SU-DHL-6 (cell line): ENCODE measurements at regions not wholly inside any gene's neighbourhood (a gene's known extent, or its start where the extent isn't known, plus 50 kb on each side); places are given as distances from the start of the nearest gene placed in this dataset.

Experiments
- H2AFZ ChIP-seq: fragments of 200-600 bp; sonication (generic); 2 replicates; pipeline ENCODE4 v1.6.1; 2014; ENCODE audit warnings: low read depth, mild to moderate bottlenecking, moderate library complexity, mixed read lengths, antibody characterized with exemption, low read length; ENCODE audit not compliant: severe bottlenecking
- H3F3A ChIP-seq: fragments of 200-600 bp; shearing (Covaris generic); 2 replicates; pipeline ENCODE4 v1.6.0; 2016; ENCODE audit warnings: antibody characterized with exemption, mild to moderate bottlenecking; ENCODE audit not compliant: insufficient read depth
- H3K27ac ChIP-seq: fragments of 200-600 bp; sonication (generic); 2 replicates; pipeline ENCODE4 v1.5.1; 2016; ENCODE audit warnings: low read depth, mild to moderate bottlenecking, low read length, moderate library complexity, mixed read lengths
- H3K27me3 ChIP-seq: fragments of 200-600 bp; sonication (generic), shearing (Covaris generic); 2 replicates; pipeline ENCODE4 v1.6.0; 2014; ENCODE audit warnings: mild to moderate bottlenecking, low read length
- H3K36me3 ChIP-seq: fragments of 200-600 bp; sonication (generic); 2 replicates; pipeline ENCODE4 v1.6.1; 2014; ENCODE audit warnings: mild to moderate bottlenecking, low read length, mixed read lengths
- H3K4me2 ChIP-seq: fragments of 300-600, 200-600 bp; shearing (Covaris generic), sonication (generic); 2 replicates; pipeline ENCODE4 v1.6.0; 2014; ENCODE audit warnings: low read length, low read depth, mild to moderate bottlenecking; ENCODE audit not compliant: poor library complexity, severe bottlenecking
- H3K4me3 ChIP-seq: fragments of 200-600 bp; sonication (generic); 2 replicates; pipeline ENCODE4 v1.5.1; 2014; ENCODE audit warnings: antibody characterized with exemption, low read length, mild to moderate bottlenecking, mixed read lengths; ENCODE audit not compliant: insufficient read depth, poor library complexity, severe bottlenecking
- H3K79me2 ChIP-seq: fragments of 200-600 bp; sonication (generic); 2 replicates; pipeline ENCODE4 v1.6.1; 2014; ENCODE audit warnings: mild to moderate bottlenecking, low read length, moderate library complexity; ENCODE audit not compliant: insufficient read depth
- H3K9ac ChIP-seq: fragments of 200-600 bp; sonication (generic); 2 replicates; pipeline ENCODE4 v1.7.0; 2014; ENCODE audit warnings: mild to moderate bottlenecking, low read length
- H3K9me2 ChIP-seq: fragments of 200-600 bp; sonication (generic); replicated peaks from 2 replicates; pipeline ENCODE4 v1.6.1; 2014; ENCODE audit warnings: low read length; ENCODE audit not compliant: insufficient read depth
- H3K9me3 ChIP-seq: fragments of 200-600 bp; sonication (generic); 2 replicates; pipeline ENCODE4 v1.6.1; 2014; ENCODE audit warnings: low read length, mixed read lengths; ENCODE audit not compliant: insufficient read depth
- H4K20me1 ChIP-seq: fragments of 200-600 bp; sonication (generic); 2 replicates; pipeline ENCODE4 v1.6.1; 2014; ENCODE audit warnings: low read depth, mild to moderate bottlenecking, antibody characterized with exemption, low read length, moderate library complexity, mixed read lengths
- CTCF ChIP-seq: fragments of 200-600 bp; sonication (generic); IDR thresholded peaks from one replicate; pipeline ENCODE4 v1.5.1; 2017; ENCODE audit warnings: antibody characterized with exemption, mild to moderate bottlenecking, low read length, moderate library complexity; ENCODE audit not compliant: insufficient read depth, poor library complexity, severe bottlenecking
- EZH2phosphoT487 ChIP-seq: fragments of 200-600 bp; sonication (generic), shearing (Covaris generic); conservative IDR thresholded peaks from 2 replicates; pipeline ENCODE4 v1.6.1; 2018; ENCODE audit warnings: mild to moderate bottlenecking, antibody characterized with exemption, low read length, moderate library complexity, mixed read lengths

DNA sequence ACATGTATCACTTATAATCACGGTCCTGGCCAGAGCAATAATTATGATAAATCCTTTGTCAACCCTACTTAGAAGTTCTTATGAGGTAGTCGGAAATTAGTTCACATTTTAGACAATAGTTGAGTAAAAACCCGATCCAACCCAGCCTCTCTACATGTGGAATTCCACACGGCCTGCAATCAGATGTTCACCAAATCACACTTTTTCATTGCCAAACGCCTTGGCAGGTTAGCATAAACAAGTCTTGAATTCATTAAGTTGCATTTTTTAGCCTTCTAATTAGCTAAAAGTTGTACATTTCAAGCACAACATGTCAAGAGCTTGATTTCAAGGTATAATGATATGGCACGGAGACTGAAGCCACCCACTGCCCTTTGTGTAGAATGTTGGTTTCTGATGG is 65.3 kb downstream of the FOXL1 start:
- no peaks in the 10 kb centered on the region for H3K9me2 ChIP-seq
- no peak overlapping the region for H3K4me3 ChIP-seq
- no peak overlapping the region for H3K27ac ChIP-seq
- TF ChIP-seq EZH2phosphoT487 = no peak
- TF ChIP-seq CTCF = no peak
- H3K9ac ChIP-seq = no peak overlapping the region
- no peaks in the 10 kb centered on the region for H3F3A ChIP-seq
- H3K27me3 ChIP-seq = no peaks in the 10 kb centered on the region
- H3K36me3 ChIP-seq = no peaks in the 10 kb centered on the region
- H4K20me1 ChIP-seq = no peaks in the 10 kb centered on the region
- H3K79me2 ChIP-seq = no peaks in the 10 kb centered on the region
- H3K9me3 ChIP-seq = peaks cover 10% of the 10 kb centered on the region; the same call in 1 of the 2 replicates
- H3K4me2 ChIP-seq = no peak overlapping the region
- no peak overlapping the region for H2AFZ ChIP-seq

- Histone ChIP-seq H3K27me3 (no peaks in the 10 kb centered on the region), H3K4me2 (no peak overlapping the region)
Observed at GRCh38 chr16:86647561-86647960, 69.2 kb downstream of the FOXL1 start.

DNA sequence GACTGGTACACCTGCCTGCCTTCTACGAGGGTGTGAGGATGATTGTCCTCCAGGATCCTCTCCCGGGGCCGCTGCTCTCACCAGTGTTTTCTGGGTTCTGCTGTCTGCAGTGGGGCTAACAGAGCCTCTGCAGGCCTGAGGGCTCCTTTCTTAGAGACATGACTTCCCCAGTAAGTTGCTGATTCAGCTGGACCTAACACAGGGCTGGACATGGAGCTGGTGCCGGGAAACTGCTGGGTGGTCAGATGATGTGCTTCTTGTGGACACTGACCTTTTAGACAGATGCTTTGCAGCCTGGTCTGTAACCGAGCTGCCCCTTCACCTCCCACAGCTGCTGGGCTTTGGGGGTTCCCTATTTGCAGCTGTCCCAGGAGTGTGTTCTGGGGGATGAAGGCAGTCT is 71.5 kb downstream of the FOXL1 start:
- no peaks in the 10 kb centered on the region for H3K9me2 ChIP-seq
- H4K20me1 ChIP-seq = no peaks in the 10 kb centered on the region
- no peaks in the 10 kb centered on the region for H3K27me3 ChIP-seq
- no peaks in the 10 kb centered on the region for H3F3A ChIP-seq
- H3K4me2 ChIP-seq = no peak overlapping the region
- no peak overlapping the region for H3K4me3 ChIP-seq
- TF ChIP-seq CTCF (no peak), EZH2phosphoT487 (no peak)
- H3K36me3 ChIP-seq = no peaks in the 10 kb centered on the region
- no peak overlapping the region for H3K27ac ChIP-seq
- no peak overlapping the region for H2AFZ ChIP-seq
- no peaks in the 10 kb centered on the region for H3K79me2 ChIP-seq
- H3K9me3 ChIP-seq = peaks cover 5% of the 10 kb centered on the region; the same call in 1 of the 2 replicates
- no peak overlapping the region for H3K9ac ChIP-seq

More at GRCh38 chr16:86647561-86647960, 69.2 kb downstream of the FOXL1 start:
- no peak overlapping the region for H3K4me3 ChIP-seq
- peaks cover 5% of the 10 kb centered on the region; the same call in 1 of the 2 replicates for H3K9me3 ChIP-seq
- H3K36me3 ChIP-seq = no peaks in the 10 kb centered on the region
- H4K20me1 ChIP-seq = no peaks in the 10 kb centered on the region
- H3K9ac ChIP-seq = no peak overlapping the region
- no peaks in the 10 kb centered on the region for H3K79me2 ChIP-seq
- no peak overlapping the region for H3K27ac ChIP-seq
- H3K9me2 ChIP-seq = no peaks in the 10 kb centered on the region
- TF ChIP-seq EZH2phosphoT487 = no peak
- TF ChIP-seq CTCF = no peak
- no peak overlapping the region for H2AFZ ChIP-seq
- no peaks in the 10 kb centered on the region for H3F3A ChIP-seq
